RKO (cell line): ENCODE measurements at regions not wholly inside any gene's neighbourhood (a gene's known extent, or its start where the extent isn't known, plus 50 kb on each side); places are given as distances from the start of the nearest gene placed in this dataset.
"Not testable (repeated sequence)": the region's sequence is repeated elsewhere in the genome, so short reads cannot be mapped to it uniquely, and the experiment has no call there.

ENCODE experiments used
- DNase-seq: peaks from one replicate; pipeline ENCODE4 v3.0.0-alpha.2; 2016; ENCODE audit warnings: low spot score

DNA sequence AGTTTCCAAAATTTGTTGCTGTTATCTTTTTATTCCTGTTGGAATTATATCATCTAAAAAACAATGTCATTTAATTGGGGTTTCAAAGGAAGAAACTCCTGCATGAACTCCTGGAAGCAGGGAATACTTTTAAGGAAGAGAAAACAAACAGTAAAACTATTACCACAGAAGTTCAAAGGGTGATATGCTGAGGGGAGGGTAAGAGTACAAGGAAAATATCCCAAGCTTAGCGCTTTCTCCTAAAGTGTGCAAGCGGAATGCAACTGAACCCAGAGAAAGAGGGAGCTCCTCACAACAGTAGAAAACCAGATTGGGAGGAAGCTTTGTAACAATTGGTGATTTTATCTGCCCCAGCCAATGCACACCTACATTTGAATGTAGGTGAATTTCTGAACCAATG is 175.1 kb downstream of the NUFIP1 start:
- DNase-seq = no peak

GRCh38 chr13:44812818-44813217 is 176.5 kb downstream of the NUFIP1 start:
- no peak for DNase-seq

DNA sequence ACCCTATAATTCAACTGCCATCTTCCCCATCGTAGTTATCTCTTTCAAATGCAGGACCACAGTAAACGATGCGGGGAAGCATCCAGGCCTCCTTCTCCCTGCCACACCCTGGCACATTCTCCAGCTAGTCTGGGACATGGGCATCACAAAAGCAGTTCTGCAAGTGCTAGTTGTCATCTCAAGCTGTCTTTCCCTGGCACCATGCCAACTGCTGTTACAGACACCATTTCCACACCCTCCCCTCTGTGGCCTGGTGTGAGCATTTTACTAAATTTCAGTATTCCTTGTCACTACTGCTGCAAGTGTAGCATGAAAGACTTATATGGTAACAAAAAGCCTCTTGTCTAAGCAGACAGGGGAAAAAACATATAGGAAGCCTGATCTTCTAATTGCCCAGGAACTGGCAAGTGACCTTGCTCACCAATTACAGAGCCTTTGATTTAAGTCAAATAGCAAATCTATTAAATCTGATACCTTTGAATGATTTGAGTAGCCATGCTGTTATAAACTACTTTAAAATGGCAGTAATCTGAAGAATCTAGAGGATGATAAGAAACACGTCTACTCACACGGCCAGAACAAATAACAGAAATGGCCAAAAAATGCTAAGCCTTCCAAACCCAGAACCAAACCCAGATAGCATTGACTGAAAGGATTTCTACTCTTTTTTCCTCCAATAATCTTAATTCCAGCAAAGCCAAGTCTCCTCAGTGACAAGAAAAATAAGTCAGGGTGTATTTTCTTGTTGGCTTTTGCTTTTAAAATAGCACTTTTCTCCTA is 179.0 kb downstream of the NUFIP1 start:
- DNase-seq = no peak

DNA sequence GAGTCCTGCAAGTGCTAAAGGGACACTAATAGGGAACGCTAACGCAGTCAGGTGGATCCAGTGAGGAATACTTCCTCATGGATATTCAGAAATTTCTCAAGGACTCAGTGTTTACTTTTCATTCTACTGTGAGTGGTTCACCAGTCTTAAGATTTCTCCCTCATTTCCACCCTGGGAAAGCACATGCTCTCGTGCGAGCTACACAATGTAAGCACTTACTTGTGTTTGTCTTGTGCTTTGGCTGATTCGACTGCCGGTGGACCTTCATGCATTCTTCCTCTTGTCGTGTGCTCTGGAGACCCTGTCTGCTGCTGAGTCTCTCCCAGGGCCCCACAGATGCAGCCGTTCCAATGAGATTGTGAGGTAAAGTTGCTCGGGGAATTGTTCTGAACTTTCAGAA is 180.1 kb downstream of the NUFIP1 start:
- no peak for DNase-seq

- no peak for DNase-seq
These were observed 181.1 kb downstream of the NUFIP1 start for GRCh38 chr13:44808185-44808584.

DNA sequence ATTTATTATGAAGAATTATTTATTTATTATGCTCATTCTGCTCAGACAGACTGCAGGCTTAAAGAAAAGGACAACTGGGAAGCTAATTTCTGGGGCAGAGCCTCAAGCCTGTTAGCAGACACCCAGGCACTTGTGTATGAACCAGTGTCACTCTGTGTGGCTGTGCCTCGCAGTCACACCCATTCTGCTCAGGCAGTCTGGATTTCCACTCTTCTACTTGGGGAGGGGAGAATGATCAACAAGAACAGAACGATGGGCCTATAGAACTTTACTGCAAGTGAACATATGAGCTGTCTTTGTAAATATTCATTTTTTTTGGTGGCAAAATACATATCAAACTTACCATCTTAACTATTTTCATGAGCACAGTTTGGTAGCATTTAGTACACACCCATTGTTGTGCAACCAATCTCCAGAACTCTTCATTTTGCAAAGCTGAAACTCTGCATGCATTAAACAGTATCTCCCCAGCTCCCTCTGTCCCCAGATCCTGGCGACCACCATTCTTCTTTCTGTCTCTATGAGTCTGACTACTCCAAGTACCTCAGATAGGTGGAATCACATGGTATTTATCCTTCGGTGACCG is 181.7 kb downstream of the NUFIP1 start:
- DNase-seq = no peak

GRCh38 chr13:44806826-44807225 is 182.4 kb downstream of the NUFIP1 start:
- DNase-seq = no peak

GRCh38 chr13:44805585-44805984 is 183.7 kb downstream of the NUFIP1 start:
- no peak for DNase-seq

GRCh38 chr13:44803390-44803789 is 185.9 kb downstream of the NUFIP1 start:
- no peak for DNase-seq

DNA sequence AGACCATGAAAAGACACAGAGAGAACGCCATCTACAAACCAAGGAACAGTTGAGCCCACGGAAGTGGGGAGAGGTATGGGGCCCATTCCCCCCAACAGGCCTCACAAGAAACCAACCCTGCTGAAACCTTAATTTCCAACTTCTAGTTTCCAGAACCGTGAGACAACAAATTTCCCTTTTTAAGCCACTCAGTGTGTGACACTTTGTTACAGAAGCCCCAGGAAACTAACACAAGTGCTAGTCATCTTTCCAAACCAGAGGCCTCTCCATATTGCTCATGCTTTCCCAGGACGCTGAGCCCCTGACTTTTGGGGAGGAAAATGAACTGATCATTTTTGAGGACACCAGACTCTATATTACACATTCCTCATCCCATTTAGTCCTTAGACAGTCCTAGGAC is 186.8 kb downstream of the NUFIP1 start:
- no peak for DNase-seq

DNA sequence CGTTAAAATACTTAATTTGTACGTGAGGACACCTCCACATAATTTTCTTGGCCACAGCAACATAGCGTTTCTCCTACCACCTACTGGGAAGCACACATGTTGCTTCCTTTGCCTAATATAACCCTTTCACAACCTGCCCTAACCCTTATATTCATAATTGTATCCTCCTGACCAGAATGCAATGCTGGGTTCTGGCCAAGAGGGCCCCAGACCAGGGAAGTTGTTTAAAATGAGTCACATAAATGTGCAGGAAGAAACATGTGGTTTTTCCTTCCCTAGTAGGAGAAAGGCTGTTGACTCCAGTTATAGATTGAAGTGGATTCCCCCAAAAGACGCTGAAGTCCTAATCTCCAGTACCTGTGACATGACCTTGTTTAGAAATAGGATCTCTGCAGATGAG is 187.3 kb downstream of the NUFIP1 start:
- no peak for DNase-seq

GRCh38 chr13:44800626-44801025 is 188.6 kb downstream of the NUFIP1 start:
- DNase-seq = no peak

DNA sequence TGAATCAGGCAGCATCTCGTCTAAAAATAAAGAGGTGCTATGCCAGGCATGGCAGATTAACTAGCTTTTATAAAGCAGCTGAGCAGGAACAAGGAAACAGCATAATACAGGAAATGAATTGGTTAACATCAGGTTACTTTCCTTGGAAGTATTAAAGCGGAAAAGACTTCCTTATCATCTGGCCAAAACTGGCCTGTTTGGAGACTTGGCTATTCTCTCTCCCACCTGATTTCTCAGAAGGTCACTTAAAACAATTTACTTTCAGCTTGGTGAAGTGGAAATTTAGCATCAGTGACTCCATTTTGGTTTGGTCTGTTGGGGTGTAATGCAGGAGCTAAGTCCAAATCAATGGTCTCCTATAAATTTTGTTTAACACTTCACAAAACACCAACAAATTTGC is 191.6 kb downstream of the NUFIP1 start:
- no peak for DNase-seq

GRCh38 chr13:44796597-44797490 is 192.4 kb downstream of the NUFIP1 start:
- DNase-seq = no peak

DNA sequence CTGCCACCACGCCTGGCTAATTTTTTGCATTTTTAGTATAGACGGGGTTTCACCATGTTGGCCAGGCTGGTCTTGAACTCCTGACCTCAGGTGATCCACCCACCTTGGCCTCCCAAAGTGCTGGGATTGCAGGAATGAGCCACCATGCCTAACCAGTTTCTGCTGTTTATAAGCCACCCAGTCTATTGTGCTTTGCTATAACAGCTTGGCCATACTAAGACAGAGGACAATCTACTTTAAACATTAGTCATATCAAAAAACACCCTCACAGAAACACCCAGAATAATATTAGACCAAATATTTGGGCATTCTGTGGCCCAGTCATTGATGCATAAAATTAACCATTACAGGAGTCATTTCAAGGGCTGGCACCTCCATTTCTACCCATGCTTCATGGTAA is 193.2 kb downstream of the NUFIP1 start:
- not testable (repeated sequence) for DNase-seq

- DNase-seq = no peak
These were observed 194.1 kb downstream of the NUFIP1 start for GRCh38 chr13:44795176-44795575.

- DNase-seq = no peak
These were observed 197.2 kb downstream of the NUFIP1 start for GRCh38 chr13:44792096-44792495.

DNA sequence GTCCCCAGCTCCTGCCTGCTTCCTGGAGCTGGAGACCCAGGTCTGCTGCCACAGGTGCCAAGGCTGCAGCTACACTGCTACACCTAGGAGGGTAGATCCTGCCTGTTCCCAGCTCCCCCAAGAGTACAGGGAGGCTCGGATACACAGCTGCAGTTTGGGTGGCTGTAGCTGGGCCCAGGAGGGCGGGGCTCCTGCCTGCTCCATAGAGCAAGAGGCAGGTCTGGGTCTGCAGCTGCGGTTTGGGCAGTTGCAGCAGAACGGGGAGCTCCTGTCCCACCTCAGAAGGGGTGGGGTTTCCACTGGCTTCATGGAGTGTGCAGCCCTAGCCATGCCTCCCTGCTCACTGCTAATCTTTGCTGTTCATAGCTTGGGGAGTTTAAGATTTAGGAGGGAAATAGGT is 199.0 kb downstream of the NUFIP1 start:
- no peak for DNase-seq

DNA sequence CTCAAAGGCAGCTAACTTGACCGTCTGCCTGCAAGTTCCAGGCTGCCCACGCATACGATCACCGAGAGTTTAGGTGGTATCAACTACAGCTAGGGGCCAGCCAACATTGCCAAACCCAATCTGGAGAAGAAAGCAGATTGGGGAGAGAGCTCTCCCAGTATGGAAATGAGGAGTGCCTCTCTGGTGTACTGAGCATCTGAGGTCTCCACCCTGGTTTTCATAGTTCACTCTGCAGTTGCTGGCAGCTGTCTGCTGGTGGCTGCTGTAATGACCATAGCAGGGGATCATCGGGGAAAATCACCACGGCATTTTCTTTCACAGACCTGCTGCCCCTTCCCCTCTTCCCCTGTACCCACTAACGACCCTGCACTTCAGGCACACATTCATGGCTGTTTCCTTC is 201.7 kb downstream of the NUFIP1 start:
- no peak for DNase-seq

DNA sequence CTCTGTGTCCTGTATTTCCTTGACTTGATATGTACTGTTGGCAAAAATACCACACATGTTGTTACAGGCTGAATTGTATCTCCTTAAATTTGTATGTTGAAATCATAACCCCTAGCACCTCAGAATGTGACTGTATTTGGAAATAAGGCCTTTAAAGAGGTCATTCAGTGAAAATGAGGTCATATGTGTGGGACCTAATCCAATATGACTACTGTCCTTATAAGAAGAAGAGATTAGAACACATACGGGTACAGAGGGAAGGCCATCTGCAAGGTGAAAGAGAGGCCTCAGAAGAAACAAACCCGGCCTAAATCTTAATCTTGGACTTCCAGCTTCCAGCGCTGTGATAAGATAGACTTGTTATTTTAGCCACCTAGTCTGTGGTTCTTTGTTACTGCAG is 202.5 kb downstream of the NUFIP1 start:
- no peak for DNase-seq

DNA sequence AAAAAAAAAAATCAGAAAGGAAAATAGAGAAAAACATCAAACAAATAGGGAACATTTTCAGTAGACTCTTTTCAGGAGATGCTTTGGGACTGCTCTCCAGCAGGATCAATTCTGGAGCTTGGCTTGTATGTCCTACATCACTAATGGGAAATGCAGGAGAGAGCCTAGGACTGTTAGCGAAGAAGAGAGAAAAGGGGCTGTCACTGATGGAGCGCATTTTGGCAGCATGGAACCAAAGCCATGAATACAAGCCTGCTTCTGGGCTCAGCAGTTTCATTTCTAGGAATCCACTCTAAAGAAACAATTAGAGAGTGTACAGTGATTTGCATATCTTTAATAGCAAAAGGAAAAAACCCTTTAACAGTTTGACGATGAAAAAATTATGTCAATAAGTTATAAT is 203.9 kb downstream of the NUFIP1 start:
- no peak for DNase-seq

GRCh38 chr13:44784708-44785080 is 204.6 kb downstream of the NUFIP1 start:
- no peak for DNase-seq
